Calu3 (cell line): ENCODE measurements at regions not wholly inside any gene's neighbourhood (a gene's known extent, or its start where the extent isn't known, plus 50 kb on each side); places are given as distances from the start of the nearest gene placed in this dataset.
"Not testable (repeated sequence)": the region's sequence is repeated elsewhere in the genome, so short reads cannot be mapped to it uniquely, and the experiment has no call there.

ENCODE experiments used
- BruUV-seq: library from RNA; stranded (reverse); fragments of 400-500 nt; replicated peaks from 2 replicates; lab custom pipeline; 2021; lab: Mats Ljungman, UMichigan
- CTCF ChIA-PET: fragments of 300-600 bp; sonication (Branson Sonifier 250); formaldehyde crosslinking; loops from one replicate; lab custom pipeline; 2022; ENCODE audit warnings: antibody characterized with exemption; lab: Charles Lee
- DNase-seq: peaks from one replicate; pipeline ENCODE4 v3.0.0; 2022
- H3K27ac Mint-ChIP-seq: one replicate; pipeline ENCODE4 v1.8.0; 2022; ENCODE audit warnings: mixed read lengths; ENCODE audit not compliant: unreplicated experiment
- H3K27me3 Mint-ChIP-seq: one replicate; pipeline ENCODE4 v1.8.0; 2022; ENCODE audit warnings: mixed read lengths; ENCODE audit not compliant: unreplicated experiment
- H3K36me3 Mint-ChIP-seq: one replicate; pipeline ENCODE4 v1.8.0; 2022; ENCODE audit warnings: mild to moderate bottlenecking, moderate library complexity, mixed read lengths; ENCODE audit not compliant: insufficient read depth, unreplicated experiment
- H3K4me1 Mint-ChIP-seq: one replicate; pipeline ENCODE4 v1.8.0; 2022; ENCODE audit warnings: mild to moderate bottlenecking, low read depth, mixed read lengths; ENCODE audit not compliant: unreplicated experiment
- H3K4me3 Mint-ChIP-seq: one replicate; pipeline ENCODE4 v1.8.0; 2022; ENCODE audit warnings: mild to moderate bottlenecking, low read depth, moderate library complexity, mixed read lengths; ENCODE audit not compliant: unreplicated experiment
- H3K9me3 Mint-ChIP-seq: one replicate; pipeline ENCODE4 v1.8.0; 2022; ENCODE audit warnings: low read depth, mixed read lengths; ENCODE audit not compliant: unreplicated experiment
- intact Hi-C: fragments of 100-400 bp; cut with micrococcal nuclease; formaldehyde crosslinking; loops from one replicate; pipeline ENCODE4 v1.10.0; 2022; ENCODE audit not compliant: unreplicated experiment
- TF ChIP-seq, protein P1 (sequence below): fragments of 200-600 bp; IDR thresholded peaks from one replicate; pipeline ENCODE4 v1.8.0; 2022; ENCODE audit warnings: antibody characterized with exemption; ENCODE audit not compliant: unreplicated experiment

DNA sequence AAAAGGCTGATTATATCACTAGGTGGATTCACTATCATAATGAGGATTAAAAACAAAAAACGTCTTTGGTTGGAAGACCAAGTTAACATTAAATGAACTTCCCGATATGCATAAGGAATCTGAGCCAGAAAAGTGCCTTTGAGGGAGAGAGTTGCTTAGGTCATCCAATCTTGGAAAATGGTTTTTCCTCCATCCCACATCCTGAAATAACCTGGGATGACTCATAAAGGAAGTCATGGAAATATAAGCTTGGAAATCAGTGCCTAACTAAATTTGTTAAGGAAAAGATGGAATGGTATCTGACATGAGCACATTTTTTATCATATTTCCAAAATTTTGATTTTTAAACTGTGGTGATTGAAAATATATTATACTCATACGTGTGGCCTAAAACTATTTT, 66.0 kb downstream of the KBTBD8 start:
- H3K4me1 Mint-ChIP-seq = no peaks in the 10 kb centered on the region
- intact Hi-C loops = no loop called here
- no TSS peak for BruUV-seq
- no peaks in the 10 kb centered on the region for H3K36me3 Mint-ChIP-seq
- H3K27me3 Mint-ChIP-seq = no peaks in the 10 kb centered on the region
- peaks cover 2% of the 10 kb centered on the region for H3K9me3 Mint-ChIP-seq
- no peak overlapping the region for H3K27ac Mint-ChIP-seq
- CTCF ChIA-PET = no interaction called here
- H3K4me3 Mint-ChIP-seq = no peak overlapping the region
- TF ChIP-seq, protein P1, sequence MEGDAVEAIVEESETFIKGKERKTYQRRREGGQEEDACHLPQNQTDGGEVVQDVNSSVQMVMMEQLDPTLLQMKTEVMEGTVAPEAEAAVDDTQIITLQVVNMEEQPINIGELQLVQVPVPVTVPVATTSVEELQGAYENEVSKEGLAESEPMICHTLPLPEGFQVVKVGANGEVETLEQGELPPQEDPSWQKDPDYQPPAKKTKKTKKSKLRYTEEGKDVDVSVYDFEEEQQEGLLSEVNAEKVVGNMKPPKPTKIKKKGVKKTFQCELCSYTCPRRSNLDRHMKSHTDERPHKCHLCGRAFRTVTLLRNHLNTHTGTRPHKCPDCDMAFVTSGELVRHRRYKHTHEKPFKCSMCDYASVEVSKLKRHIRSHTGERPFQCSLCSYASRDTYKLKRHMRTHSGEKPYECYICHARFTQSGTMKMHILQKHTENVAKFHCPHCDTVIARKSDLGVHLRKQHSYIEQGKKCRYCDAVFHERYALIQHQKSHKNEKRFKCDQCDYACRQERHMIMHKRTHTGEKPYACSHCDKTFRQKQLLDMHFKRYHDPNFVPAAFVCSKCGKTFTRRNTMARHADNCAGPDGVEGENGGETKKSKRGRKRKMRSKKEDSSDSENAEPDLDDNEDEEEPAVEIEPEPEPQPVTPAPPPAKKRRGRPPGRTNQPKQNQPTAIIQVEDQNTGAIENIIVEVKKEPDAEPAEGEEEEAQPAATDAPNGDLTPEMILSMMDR = no peak
- DNase-seq = no peak

GRCh38 chr3:67067251-67067650, 69.1 kb downstream of the KBTBD8 start:
- DNase-seq = no peak
- intact Hi-C loops = no loop called here
- Mint-ChIP-seq H3K36me3 (no peaks in the 10 kb centered on the region), H3K27me3 (no peaks in the 10 kb centered on the region), H3K4me1 (no peaks in the 10 kb centered on the region), H3K27ac (no peak overlapping the region), H3K9me3 (peaks cover 2% of the 10 kb centered on the region), H3K4me3 (no peak overlapping the region)
- TF ChIP-seq, protein P1 = no peak
- BruUV-seq = no TSS peak
- CTCF ChIA-PET = no interaction called here

DNA sequence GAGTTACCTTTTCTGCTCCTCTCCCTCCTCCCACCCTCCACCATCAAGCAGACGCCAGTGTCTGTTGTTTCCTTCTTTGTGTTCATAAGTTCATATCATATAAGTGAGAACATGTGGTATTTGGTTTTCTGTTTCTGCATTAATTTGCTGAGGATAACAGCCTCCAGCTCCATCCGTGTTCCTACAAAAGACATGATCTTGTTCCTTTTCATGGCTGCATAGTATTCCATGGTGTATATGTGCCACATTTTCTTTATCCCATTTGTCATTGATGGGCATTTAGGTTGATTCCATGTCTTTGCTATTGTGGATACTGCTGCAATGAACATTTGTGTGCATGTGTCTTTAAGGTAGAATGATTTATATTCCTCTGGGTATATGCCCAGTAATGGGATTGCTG, 74.5 kb downstream of the KBTBD8 start:
- intact Hi-C loops, H3K4me1 Mint-ChIP-seq, H3K27ac Mint-ChIP-seq, H3K27me3 Mint-ChIP-seq, H3K4me3 Mint-ChIP-seq, H3K36me3 Mint-ChIP-seq, H3K9me3 Mint-ChIP-seq, DNase-seq, BruUV-seq: not testable (repeated sequence)
- CTCF ChIA-PET = interaction anchor here (0.6 kb wide), 1 partner anchor 65 kb away, joined by 5 read pairs; no protein-coding TSS in a partner anchor

GRCh38 chr3:67073812-67074211, 75.7 kb downstream of the KBTBD8 start:
- CTCF ChIA-PET = no interaction called here
- no peak for DNase-seq
- Mint-ChIP-seq H3K27me3 (no peaks in the 10 kb centered on the region), H3K4me3 (no peak overlapping the region), H3K27ac (no peak overlapping the region), H3K9me3 (peaks cover 2% of the 10 kb centered on the region), H3K4me1 (no peaks in the 10 kb centered on the region), H3K36me3 (no peaks in the 10 kb centered on the region)
- TF ChIP-seq, protein P1 = no peak
- no TSS peak for BruUV-seq
- intact Hi-C loops = no loop called here

GRCh38 chr3:67075295-67075694, 77.2 kb downstream of the KBTBD8 start:
- no peaks in the 10 kb centered on the region for H3K27me3 Mint-ChIP-seq
- no peak overlapping the region for H3K27ac Mint-ChIP-seq
- no peaks in the 10 kb centered on the region for H3K4me1 Mint-ChIP-seq
- H3K9me3 Mint-ChIP-seq = peaks cover 2% of the 10 kb centered on the region
- TF ChIP-seq, protein P1 = no peak
- intact Hi-C loops = no loop called here
- DNase-seq = no peak
- H3K4me3 Mint-ChIP-seq = no peak overlapping the region
- CTCF ChIA-PET = no interaction called here
- no TSS peak for BruUV-seq
- no peaks in the 10 kb centered on the region for H3K36me3 Mint-ChIP-seq
